ENCODE measurements at regions not wholly inside any gene's neighbourhood (a gene's known extent, or its start where the extent isn't known, plus 50 kb on each side); places are given as distances from the start of the nearest gene placed in this dataset.

DNA sequence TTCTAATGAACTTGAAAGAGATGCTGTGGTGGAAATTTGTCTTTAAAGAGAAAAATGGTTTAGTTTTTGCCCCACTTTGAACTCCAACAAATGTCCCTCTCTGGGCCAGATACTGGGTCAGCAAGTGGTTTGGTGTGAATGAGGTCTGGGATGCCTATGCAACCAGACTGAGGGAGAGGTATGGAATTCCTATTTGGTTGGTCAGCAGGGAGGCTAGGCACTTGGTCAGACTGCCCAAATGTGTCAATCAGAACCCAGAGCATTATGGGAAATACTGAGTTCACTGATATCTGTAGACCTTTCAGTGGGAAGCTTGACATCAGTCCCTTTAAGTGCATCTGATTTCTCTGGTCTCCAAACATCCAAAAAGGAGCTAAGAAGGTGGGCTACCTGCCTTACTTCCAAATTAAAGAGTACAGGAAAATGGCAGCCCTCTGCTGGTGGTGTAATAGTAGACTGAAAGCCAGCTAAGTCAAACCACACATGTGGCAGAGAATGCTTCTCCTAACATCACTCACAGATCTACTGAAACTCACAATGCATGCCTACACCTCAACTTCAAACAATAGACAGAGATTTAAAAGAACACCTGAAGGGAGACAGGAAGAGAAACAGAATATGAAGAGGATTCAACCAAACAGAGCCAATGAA is 510.1 kb downstream of the PLA2G4A start:
- no peak for TF ChIP-seq CREB1 (IDR thresholded peaks at IDR 0.05; ENCODE audit: low read depth)
- no peak for TF ChIP-seq YY1 (IDR thresholded peaks at IDR 0.05; ENCODE audit: low read depth)
- TF ChIP-seq ZBTB7A (IDR thresholded peaks at IDR 0.05; ENCODE audit: low read depth), result no peak
- TF ChIP-seq FOXM1 (IDR thresholded peaks at IDR 0.05; ENCODE audit: borderline replicate concordance, low read depth), result no peak
- no peak for TF ChIP-seq TAF1 (IDR thresholded peaks at IDR 0.05; ENCODE audit: low read depth)
- TF ChIP-seq, protein P1, sequence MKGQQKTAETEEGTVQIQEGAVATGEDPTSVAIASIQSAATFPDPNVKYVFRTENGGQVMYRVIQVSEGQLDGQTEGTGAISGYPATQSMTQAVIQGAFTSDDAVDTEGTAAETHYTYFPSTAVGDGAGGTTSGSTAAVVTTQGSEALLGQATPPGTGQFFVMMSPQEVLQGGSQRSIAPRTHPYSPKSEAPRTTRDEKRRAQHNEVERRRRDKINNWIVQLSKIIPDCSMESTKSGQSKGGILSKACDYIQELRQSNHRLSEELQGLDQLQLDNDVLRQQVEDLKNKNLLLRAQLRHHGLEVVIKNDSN (IDR thresholded peaks at IDR 0.05), result no peak
- TF ChIP-seq EP300 (IDR thresholded peaks at IDR 0.05; ENCODE audit: borderline replicate concordance), result no peak
- no peak for TF ChIP-seq TCF12 (IDR thresholded peaks at IDR 0.05; ENCODE audit: low read depth)
- TF ChIP-seq CEBPB (IDR thresholded peaks at IDR 0.05), result no peak
- TF ChIP-seq, protein P2, sequence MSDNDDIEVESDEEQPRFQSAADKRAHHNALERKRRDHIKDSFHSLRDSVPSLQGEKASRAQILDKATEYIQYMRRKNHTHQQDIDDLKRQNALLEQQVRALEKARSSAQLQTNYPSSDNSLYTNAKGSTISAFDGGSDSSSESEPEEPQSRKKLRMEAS (IDR thresholded peaks at IDR 0.05), result no peak
- TF ChIP-seq NFIC (IDR thresholded peaks at IDR 0.05), result no peak
